Naive thymus-derived CD8-positive, alpha-beta T cell (primary cell): ENCODE measurements at regions not wholly inside any gene's neighbourhood (a gene's known extent, or its start where the extent isn't known, plus 50 kb on each side); places are given as distances from the start of the nearest gene placed in this dataset.

Experiments used
- ATAC-seq, 2 donors: fragments of 150-1000 bp; cut with Tn5 transposase in 1 of 2; sonication (Bioruptor Pico), chemical (Tn5 transposase) in 1 of 2; 1 replicate in 1 of 2; 2 replicates in 1 of 2; pipeline ENCODE4 v1.10.0; 2021; ENCODE audit warnings: mild to moderate bottlenecking in 2 of 2, moderate library complexity in 2 of 2
- POLR2A ChIA-PET: fragments of 350-600 bp; sonication (Branson Sonifier 250); formaldehyde crosslinking; loops from one replicate; lab custom pipeline; 2021; ENCODE audit warnings: antibody characterized with exemption; lab: Charles Lee
- DNase-seq, 10 donors: peaks; one replicate each; pipeline versions ENCODE4 v3.0.0 to v3.0.0-alpha.2; 2020 to 2022
- H3K27ac Mint-ChIP-seq, 10 donors: one replicate each; pipeline ENCODE4 v1.8.0; 2020 to 2022; ENCODE audit warnings: mild to moderate bottlenecking in 10 of 10, mixed read lengths in 10 of 10, moderate library complexity in 4 of 10, inconsistent platforms in 1 of 10
- H3K27me3 Mint-ChIP-seq, 5 donors: one replicate each; pipeline ENCODE4 v1.8.0; 2021 to 2022; ENCODE audit warnings: mixed read lengths in 5 of 5
- H3K36me3 Mint-ChIP-seq, 3 donors: one replicate each; pipeline ENCODE4 v1.8.0; 2020 to 2022; ENCODE audit warnings: mixed read lengths in 3 of 3, mild to moderate bottlenecking in 2 of 3, inconsistent platforms in 1 of 3
- H3K4me1 Mint-ChIP-seq, 4 donors: one replicate each; pipeline ENCODE4 v1.8.0; 2021 to 2022; ENCODE audit warnings: mixed read lengths in 4 of 4
- H3K4me3 Mint-ChIP-seq, 10 donors: one replicate each; pipeline ENCODE4 v1.8.0; 2020 to 2022; ENCODE audit warnings: mild to moderate bottlenecking in 10 of 10, mixed read lengths in 10 of 10, moderate library complexity in 6 of 10, inconsistent platforms in 1 of 10
- H3K9me3 Mint-ChIP-seq, 9 donors: one replicate each; pipeline ENCODE4 v1.8.0; 2020 to 2022; ENCODE audit warnings: mixed read lengths in 9 of 9, mild to moderate bottlenecking in 3 of 9, inconsistent platforms in 1 of 9, moderate library complexity in 1 of 9

GRCh38 chr5:116359592-116359991, 215.0 kb downstream of the SEMA6A start:
- no peaks in the 10 kb centered on the region for H3K27me3 Mint-ChIP-seq
- ATAC-seq (no peak), DNase-seq (no peak)
- H3K27ac Mint-ChIP-seq, result no peak overlapping the region
- H3K4me1 Mint-ChIP-seq, result peaks cover 5 to 21% (median 7%) of the 10 kb centered on the region in 4 donors
- H3K9me3 Mint-ChIP-seq, result peaks cover 0 to 12% (median 5%) of the 10 kb centered on the region in 9 donors
- H3K36me3 Mint-ChIP-seq, result peaks cover 14 to 55% (median 25%) of the 10 kb centered on the region in 3 donors
- H3K4me3 Mint-ChIP-seq, result no peak overlapping the region
- POLR2A ChIA-PET, result no interaction called here

DNA sequence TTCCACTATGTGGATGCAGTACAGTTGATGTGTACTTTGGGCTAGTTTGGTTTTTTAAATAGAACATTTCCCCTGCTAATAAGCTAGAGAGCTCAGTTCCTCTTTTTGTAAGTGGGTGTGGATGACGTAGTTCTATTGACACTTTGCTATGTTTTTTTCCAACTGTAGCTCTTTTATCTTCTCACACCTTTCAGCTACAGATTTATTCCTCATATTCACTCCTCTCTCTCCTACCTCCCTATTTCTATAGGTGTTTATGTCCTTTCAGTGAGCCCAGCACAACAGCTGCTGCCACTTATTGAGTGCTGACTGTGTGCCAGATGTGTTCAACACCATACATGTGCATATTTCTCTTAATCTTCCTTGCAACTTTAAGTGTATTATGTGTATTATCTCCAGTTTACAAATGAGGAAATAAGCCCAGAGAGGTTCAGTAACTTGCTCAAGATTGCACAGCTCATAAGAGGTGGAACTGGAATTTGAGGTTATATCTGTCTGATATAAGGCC, 215.7 kb downstream of the SEMA6A start:
- ATAC-seq (no peak), DNase-seq (no peak)
- peaks cover 20 to 58% (median 25%) of the 10 kb centered on the region in 3 donors for H3K36me3 Mint-ChIP-seq
- H3K9me3 Mint-ChIP-seq, result peaks cover 0 to 16% (median 6%) of the 10 kb centered on the region in 9 donors
- no peaks in the 10 kb centered on the region for H3K27me3 Mint-ChIP-seq
- H3K27ac Mint-ChIP-seq, result no peak overlapping the region
- H3K4me1 Mint-ChIP-seq, result peaks cover 5 to 21% (median 7%) of the 10 kb centered on the region in 4 donors
- POLR2A ChIA-PET, result no interaction called here
- no peak overlapping the region for H3K4me3 Mint-ChIP-seq

DNA sequence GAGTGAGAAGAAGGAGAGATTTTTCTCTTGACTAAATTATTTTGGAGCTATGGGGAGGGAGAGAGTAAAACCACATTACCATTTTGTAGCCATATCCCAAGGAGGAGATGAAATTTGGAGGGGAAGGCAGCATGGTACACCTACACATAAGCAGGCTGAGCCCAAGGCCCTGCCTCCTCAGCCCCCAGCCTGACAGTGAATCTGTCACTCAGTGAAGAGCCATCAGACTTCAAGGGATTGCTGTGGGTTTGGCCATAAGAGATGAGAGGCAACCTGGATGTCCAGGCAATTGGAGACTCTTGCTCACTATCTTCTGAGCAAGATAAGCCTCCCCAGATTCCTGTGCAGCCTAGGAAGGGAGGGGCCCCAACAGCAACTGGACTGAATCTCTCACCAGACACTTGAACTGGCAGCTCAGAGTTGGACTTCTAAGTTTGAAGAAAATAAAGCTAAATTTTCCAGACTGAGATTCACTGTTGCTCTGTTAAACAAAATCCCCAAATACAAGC, 216.6 kb downstream of the SEMA6A start:
- H3K36me3 Mint-ChIP-seq, result peaks cover 28 to 66% (median 29%) of the 10 kb centered on the region in 3 donors
- no peaks in the 10 kb centered on the region for H3K27me3 Mint-ChIP-seq
- peaks cover 0 to 25% (median 10%) of the 10 kb centered on the region in 9 donors for H3K9me3 Mint-ChIP-seq
- H3K27ac Mint-ChIP-seq, result no peak overlapping the region
- H3K4me3 Mint-ChIP-seq, result no peak overlapping the region
- POLR2A ChIA-PET, result interaction anchor here (0.6 kb wide), 1 partner anchor 18 kb away, joined by 3 read pairs; no protein-coding TSS in a partner anchor
- no peak for ATAC-seq
- no peak for DNase-seq
- peaks cover 5 to 21% (median 7%) of the 10 kb centered on the region in 4 donors for H3K4me1 Mint-ChIP-seq

GRCh38 chr5:116355819-116356601, 218.6 kb downstream of the SEMA6A start:
- ATAC-seq (no peak), DNase-seq (no peak)
- POLR2A ChIA-PET, result no interaction called here
- H3K27ac Mint-ChIP-seq, result no peak overlapping the region
- peaks cover 2 to 37% (median 18%) of the 10 kb centered on the region in 9 donors for H3K9me3 Mint-ChIP-seq
- peaks cover 30 to 72% (median 41%) of the 10 kb centered on the region in 3 donors for H3K36me3 Mint-ChIP-seq
- H3K4me3 Mint-ChIP-seq, result no peak overlapping the region
- no peaks in the 10 kb centered on the region for H3K27me3 Mint-ChIP-seq
- peaks cover 5 to 21% (median 7%) of the 10 kb centered on the region in 4 donors for H3K4me1 Mint-ChIP-seq

DNA sequence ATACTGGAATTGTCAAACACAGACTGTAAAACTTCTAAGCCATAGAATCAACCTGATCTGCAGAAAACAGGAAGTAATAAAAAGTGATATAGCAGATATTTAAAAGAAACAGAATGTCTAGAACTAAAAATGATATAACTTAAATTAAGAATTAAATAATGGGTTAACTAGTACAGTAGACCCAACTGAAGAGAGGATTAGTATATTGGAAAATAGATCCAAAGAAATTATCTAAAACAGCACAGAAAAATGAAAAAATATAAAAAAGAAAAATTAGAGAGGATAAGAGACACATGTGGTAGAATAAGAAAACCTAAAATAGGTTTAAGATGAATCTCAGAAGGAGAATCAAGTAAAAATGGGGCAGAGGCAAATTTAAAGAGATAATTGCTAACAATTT, 219.9 kb downstream of the SEMA6A start:
- ATAC-seq (no peak), DNase-seq (no peak)
- peaks cover 34 to 70% (median 53%) of the 10 kb centered on the region in 3 donors for H3K36me3 Mint-ChIP-seq
- H3K4me3 Mint-ChIP-seq, result no peak overlapping the region
- no peaks in the 10 kb centered on the region for H3K27me3 Mint-ChIP-seq
- H3K4me1 Mint-ChIP-seq, result peaks cover 5 to 17% (median 6%) of the 10 kb centered on the region in 4 donors
- POLR2A ChIA-PET, result no interaction called here
- H3K9me3 Mint-ChIP-seq, result peaks cover 11 to 48% (median 27%) of the 10 kb centered on the region in 9 donors
- H3K27ac Mint-ChIP-seq, result peak overlapping the region in 1 of 10 donors; percentile 44

DNA sequence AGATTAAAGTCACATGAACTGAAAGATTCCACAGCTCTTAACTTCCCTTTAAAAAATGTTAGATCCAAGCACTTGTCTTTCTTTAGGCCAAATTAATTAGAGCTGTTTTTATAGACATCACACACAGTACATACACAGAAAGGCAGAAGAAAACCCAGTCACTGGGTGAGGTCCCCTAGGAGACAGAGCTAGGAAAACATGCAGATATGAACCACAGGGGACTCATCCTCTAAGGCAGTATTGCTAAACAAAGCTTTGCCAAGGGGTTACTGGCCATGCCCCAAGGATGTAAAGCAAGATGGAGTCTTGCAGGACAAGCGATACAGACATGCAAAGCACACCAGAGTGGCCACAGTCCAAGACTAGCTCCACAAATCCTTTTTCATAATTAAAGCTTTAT, 227.0 kb downstream of the SEMA6A start:
- POLR2A ChIA-PET, result no interaction called here
- Mint-ChIP-seq H3K9me3 (peaks cover 16 to 70% (median 45%) of the 10 kb centered on the region in 9 donors), H3K27ac (no peak overlapping the region), H3K4me1 (no peaks in the 10 kb centered on the region), H3K4me3 (no peak overlapping the region), H3K36me3 (peaks cover 54 to 88% (median 77%) of the 10 kb centered on the region in 3 donors), H3K27me3 (no peaks in the 10 kb centered on the region)
- no peak for ATAC-seq
- DNase-seq, result no peak

GRCh38 chr5:116343961-116344360, 230.7 kb downstream of the SEMA6A start:
- DNase-seq (no peak), ATAC-seq (no peak)
- H3K27me3 Mint-ChIP-seq, result no peaks in the 10 kb centered on the region
- no peaks in the 10 kb centered on the region for H3K4me1 Mint-ChIP-seq
- H3K27ac Mint-ChIP-seq, result peak overlapping the region in 1 of 10 donors; percentile 45
- POLR2A ChIA-PET, result no interaction called here
- peaks cover 30 to 66% (median 64%) of the 10 kb centered on the region in 3 donors for H3K36me3 Mint-ChIP-seq
- peaks cover 11 to 62% (median 35%) of the 10 kb centered on the region in 9 donors for H3K9me3 Mint-ChIP-seq
- H3K4me3 Mint-ChIP-seq, result no peak overlapping the region
